ENCODE measurements at regions not wholly inside any gene's neighbourhood (a gene's known extent, or its start where the extent isn't known, plus 50 kb on each side); places are given as distances from the start of the nearest gene placed in this dataset.
"Not testable (repeated sequence)": the region's sequence is repeated elsewhere in the genome, so short reads cannot be mapped to it uniquely, and the experiment has no call there.

DNA sequence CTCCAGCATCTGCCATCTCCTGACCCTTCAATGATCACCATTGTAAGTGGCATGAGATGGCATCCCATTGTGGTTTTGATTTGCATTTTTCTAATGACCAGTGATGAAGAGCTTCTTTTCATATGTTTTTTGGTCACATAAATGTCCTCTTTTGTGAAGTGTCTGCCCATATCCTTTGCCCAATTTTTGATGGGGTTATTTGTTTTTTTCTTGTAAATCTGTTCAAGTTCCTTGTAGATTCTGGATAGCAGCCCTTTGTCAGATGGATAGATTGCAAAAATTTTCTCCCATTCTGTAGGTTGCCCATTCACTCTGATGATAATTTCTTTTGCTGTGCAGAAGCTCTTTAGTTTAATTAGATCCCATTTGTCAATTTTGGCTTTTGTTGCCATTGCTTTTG is 547.3 kb downstream of the TMTC2 start:
- not testable (repeated sequence) for DNase-seq (ENCODE audit: low spot score)

DNA sequence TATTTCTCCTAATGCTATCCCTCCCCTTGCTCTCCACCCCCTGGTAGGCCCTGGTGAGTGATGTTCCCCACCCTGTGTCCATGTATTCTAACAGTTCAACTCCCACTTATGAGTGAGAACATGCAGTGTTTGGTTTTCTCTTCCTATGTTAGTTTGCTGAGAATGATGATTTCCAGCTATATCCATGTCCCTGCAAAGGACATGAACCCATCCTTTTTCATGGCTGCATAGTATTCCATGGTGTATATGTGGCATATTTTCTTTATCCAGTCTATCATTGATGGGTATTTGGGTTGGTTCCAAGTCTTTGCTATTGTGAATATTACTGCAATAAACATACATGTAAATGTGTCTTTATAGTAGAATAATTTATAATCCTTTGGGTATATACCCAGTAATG is 540.3 kb downstream of the TMTC2 start:
- DNase-seq (ENCODE audit: low spot score) = not testable (repeated sequence)

DNA sequence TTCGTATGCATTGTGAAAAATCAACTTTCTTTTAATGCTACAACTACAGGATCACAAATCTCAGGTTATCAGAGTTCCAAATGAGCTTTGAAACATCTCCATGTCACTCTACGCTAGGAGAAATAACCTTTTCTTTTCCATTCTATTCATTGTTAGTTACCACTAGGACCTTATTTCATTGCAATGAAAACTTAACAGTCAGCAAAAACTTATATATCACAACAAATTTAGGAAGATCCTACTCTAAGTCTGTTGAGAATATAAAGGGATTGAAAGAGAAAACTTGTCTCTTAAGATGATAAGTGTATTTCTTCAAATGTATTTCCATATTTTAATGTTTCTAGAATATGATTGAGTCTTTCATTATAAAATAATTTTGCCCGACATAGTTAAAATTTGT is 539.1 kb downstream of the TMTC2 start:
- DNase-seq (ENCODE audit: low spot score) = no peak

DNA sequence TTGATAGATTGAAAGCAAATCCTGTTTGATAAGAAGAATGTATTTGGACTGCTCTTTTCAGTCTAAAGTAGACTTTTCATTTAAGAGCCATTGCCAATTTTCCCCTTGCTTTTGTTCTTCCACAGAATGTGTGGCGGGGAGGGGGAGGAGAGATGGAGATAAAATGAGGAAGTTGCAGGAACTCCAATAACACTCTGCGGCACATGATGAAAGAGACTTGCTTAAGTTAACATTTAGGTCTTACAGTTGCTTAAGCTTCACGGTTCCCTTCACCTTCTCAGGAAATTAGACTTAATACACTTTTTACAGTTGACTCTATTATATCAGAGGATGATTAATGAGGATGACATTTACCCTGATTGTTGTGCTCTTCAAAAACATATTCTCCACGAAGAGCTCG is 537.3 kb downstream of the TMTC2 start:
- DNase-seq (ENCODE audit: low spot score) = no peak

DNA sequence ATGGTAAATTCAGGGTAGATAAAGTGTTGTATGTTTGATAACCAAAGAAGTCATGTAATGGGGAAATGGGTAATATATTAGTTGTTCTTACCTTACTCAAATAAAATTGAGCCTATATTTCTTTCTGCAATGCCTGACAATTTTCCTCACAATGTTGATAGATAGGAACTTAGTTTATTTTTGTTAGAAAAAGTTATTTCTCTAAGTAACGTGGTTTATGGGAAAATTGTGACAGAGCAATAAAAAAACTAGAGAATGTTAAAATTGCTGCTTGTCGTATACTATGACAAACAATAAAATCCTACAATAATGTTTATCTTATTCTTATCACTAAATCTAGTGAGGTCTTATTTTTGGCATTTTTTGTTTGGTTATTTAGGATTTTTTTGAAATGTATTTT is 534.1 kb downstream of the TMTC2 start:
- DNase-seq (ENCODE audit: low spot score) = no peak

DNA sequence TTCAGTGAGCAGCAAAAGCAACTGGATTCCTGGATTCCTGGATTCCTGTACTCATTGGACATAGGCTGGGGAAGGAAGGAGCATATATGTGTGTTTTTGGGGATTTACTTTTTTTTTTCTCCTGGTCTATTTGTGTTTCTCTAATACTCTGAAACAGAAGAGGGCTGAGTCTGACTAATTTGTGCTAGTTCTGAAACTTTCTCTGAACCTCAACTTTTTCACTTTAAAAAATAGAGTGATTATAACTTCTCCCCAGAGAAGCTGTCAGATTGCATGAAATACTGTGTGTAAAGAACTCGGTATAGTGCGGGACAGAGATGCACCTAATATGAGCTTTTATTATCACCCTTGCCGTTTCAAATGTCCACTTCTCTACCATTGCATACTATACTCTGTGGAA is 529.5 kb downstream of the TMTC2 start:
- DNase-seq (ENCODE audit: low spot score) = no peak

DNA sequence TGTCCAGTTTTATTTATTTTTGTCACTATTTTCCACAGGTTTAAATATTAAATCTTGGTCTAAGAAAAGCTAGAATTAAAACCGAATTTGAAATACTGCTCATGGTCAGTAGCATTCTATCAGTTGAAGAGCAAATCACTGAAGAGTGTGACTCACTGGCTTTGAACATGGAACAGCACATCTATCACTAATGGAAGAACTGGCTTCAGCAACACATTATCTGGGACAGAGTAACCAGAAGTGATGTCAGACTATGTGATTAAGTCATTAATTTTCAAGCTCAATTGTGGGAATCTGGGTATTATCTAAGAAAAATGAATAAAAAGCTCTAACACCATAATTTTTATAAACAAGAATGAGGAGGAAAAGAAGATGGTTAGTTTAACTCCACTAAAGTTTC is 527.5 kb downstream of the TMTC2 start:
- no peak for DNase-seq (ENCODE audit: low spot score)

DNA sequence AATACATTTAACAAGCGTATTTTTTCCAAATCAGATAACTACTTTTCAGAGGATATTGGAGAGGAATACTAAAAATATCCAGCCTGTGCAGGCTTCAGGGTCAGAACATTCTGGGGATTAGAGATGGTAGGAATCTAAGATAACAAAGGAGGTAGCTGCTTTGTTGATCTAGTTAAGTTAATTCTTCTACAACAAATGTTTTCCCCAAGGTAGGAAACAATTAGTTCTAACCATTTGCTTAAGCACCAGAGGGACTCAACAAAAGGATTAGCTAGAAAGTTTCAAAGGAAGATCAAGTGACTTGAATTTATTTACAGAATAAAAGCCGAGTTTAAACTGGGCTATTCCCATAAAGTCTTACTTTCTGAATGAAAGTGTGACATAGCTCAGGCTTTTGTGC is 524.2 kb downstream of the TMTC2 start:
- DNase-seq (ENCODE audit: low spot score) = no peak

DNA sequence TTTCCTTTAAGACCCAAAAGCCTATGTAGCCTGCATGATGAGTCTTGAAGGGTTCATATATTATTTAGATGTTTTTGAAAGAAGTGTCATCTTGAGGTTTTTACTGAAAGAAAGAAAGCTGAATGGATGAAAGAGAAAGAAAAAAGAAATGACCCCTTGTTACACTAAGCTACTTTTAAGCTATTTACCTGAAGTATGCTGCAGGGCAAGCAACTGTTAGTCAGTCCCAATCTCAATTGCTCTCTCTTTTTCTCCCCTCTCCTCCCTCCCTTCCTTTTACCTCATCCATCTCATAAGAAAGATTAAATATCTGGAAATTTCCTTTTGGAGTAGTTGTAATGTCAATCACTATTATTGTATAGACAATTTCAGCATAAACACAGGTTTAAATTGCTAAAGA is 512.4 kb downstream of the TMTC2 start:
- no peak for DNase-seq (ENCODE audit: low spot score)

DNA sequence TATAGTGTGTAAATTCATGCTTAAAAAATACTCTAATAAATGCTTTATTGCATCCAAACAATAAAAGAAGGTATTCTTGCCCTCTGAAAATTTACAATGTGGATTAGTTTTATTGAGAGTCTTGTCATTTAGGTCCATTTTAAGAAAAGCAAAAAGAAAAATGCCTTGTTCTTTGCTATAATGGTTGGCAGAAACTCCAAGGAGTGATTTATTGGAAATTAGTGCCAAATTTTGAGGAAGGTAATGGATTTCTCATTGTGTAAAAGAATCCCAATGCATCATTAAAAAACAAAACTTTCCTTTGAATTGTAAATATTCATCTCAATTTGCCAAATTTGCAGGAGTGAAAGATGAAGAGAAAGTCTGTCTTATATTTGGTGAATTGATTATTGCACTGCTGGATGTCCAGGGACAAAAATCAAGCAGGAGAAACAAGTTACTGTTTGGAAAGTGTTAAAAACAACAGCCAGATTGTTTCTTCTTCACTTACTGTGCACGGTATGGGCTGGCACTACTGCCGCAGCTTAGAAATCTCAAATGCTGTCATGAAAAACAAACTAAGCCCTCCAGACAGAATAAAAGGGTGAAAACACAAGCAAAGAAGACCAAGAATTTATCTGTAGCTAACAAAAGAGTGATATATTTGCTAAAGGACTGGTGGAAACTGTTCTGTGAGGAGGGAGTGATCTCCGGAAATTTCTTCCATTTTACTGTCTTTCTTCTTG is 511.7 kb downstream of the TMTC2 start:
- DNase-seq (ENCODE audit: low spot score) = no peak

DNA sequence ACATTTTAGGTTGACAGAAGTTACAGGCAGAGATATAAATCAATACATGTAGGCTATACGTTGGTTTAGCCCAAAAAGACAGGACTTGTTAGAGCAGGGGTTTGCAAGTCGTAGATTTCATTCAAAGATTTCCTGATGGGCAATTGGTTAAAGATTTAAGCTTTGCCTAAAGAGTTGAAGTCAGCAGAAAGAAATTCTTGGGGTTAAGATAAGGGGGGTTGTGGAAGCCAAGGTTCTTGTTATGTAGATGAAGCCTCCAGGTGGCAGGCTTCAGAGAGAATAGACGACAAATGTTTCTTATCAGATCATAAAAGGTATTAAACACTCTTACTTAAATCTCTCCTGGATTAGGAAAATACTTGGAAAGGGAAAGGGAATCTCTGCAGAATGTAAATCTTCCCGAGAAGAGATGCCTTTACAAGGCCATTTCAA is 510.8 kb downstream of the TMTC2 start:
- DNase-seq (ENCODE audit: low spot score) = no peak

DNA sequence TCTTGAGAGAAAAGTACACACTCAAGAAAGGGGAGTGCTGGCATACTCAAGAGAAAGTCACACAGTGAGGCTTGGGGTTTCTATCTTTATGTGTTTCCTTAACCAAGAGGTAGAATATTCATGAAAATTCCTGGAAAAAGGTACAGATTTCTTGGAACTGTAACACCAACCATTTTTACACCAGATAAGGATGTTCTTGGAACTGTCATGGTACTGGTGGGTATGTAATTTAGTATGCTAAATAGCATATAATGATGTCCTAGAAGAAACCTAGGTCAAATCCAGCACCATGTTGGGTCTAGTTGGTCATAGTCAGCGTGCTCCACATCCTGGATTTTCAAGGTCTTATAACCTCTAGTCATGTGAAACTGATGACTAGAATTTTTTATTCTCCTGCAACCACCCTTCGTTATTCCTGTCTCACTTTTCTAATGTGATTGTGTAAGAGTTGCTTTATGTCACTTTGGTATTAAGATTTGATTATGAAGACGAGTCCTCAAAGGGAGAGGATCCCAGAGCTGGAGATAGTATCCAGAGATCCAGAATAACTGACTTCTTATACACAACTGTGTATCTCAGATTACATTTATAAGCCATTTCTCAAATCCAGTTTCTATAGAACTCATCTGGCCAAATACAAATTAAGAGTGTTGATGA is 510.1 kb downstream of the TMTC2 start:
- no peak for DNase-seq (ENCODE audit: low spot score)

DNA sequence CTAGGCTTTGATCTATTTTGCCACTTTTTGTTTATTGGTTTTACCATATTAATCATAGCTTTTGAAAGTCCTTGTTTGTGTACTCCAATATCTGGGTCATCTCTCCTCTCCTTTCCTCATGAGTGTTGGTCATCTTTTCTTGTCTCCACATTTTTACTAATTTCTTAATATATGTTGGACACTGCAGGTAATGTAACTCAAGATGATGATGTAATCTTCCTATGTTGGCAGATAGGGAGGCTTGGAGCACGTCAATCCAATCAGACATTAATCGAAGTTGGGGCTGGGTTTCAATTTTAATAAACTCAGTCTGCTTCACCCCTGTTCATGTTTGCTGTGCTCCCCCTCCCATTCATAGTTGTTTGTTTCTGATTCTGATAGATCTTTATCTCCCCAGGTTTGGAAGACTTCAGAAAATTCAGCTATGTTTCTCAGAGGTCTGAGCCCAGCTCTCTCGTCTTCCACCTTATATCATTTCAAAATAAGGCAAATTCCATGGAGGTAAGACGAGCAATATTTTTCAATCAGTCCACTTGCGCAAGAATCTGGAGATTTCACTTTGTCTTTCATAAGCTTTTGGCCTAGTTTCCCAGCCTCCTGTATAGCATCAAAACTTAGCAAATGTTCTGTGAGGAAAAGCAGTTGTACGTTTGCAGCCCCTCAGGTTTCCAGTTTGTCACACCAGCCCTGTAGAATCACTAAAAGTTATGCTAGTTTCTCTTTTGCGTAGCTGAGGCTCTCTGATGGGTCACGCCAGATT is 504.1 kb downstream of the TMTC2 start:
- DNase-seq (ENCODE audit: low spot score) = no peak

DNA sequence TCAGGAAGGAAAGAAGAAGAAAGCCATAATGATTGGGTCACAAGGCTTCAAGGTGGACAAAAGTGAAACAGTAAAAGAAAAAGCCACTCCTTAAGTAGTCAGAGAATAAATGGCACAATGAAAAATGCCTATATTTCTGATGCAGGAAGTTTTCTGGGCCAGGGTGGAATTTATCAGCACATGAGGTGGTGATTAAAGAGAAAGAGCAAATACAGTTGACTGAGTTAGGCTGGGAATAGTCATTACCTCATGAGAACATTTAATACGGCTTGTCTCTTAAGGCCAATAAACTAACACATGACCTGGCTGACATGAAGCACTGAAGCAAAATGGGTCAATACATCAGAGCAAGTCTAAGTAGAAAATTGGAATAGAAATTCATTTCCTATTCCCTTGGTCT is 499.7 kb downstream of the TMTC2 start:
- DNase-seq (ENCODE audit: low spot score) = no peak

DNA sequence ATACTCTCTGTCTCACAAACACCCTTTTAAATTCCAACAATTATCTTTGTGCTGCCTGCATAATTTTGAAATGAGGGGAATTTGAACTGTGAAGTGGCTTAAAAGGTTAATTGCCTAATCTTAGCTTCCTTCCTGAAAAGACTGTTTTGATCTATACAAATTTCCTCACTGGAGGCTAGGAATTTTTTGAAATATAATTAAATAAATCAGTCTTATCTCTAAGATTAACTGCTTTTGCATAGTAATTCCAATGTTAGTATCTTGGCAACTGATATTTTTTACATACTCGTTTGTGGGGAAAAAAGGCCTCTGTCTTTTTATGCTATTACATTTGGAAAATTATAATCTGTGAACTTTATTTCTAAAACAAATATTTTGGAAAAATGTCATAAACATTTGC is 498.5 kb downstream of the TMTC2 start:
- DNase-seq (ENCODE audit: low spot score) = no peak

Data from A172 (cell line).